Muscle layer of colon (tissue), 2 donors: ENCODE measurements at regions not wholly inside any gene's neighbourhood (a gene's known extent, or its start where the extent isn't known, plus 50 kb on each side); places are given as distances from the start of the nearest gene placed in this dataset.

Experiments
- H3K27ac ChIP-seq: one replicate; pipeline ENCODE4 v1.7.0; 2013; ENCODE audit warnings: low read depth, mild to moderate bottlenecking, low read length, moderate library complexity
- H3K27me3 ChIP-seq, 2 donors: one replicate each; pipeline ENCODE4 v1.7.0; 2013; ENCODE audit warnings: low read length in 2 of 2, mild to moderate bottlenecking in 2 of 2; ENCODE audit not compliant: insufficient read depth in 2 of 2, control insufficient read depth in 1 of 2
- H3K36me3 ChIP-seq: one replicate; pipeline ENCODE4 v1.7.0; 2013; ENCODE audit warnings: mild to moderate bottlenecking, low read length; ENCODE audit not compliant: insufficient read depth
- H3K4me1 ChIP-seq: one replicate; pipeline ENCODE4 v1.7.0; 2013; ENCODE audit warnings: mild to moderate bottlenecking, low read length; ENCODE audit not compliant: insufficient read depth
- H3K4me3 ChIP-seq, 2 donors: one replicate each; pipeline ENCODE4 v1.7.0; 2013; ENCODE audit warnings: low read length in 2 of 2, low read depth in 1 of 2, mild to moderate bottlenecking in 1 of 2, moderate library complexity in 1 of 2
- H3K9ac ChIP-seq: one replicate; pipeline ENCODE4 v1.7.0; 2013; ENCODE audit warnings: low read length
- H3K9me3 ChIP-seq: one replicate; pipeline ENCODE4 v1.7.0; 2013; ENCODE audit warnings: mild to moderate bottlenecking, low read length
- donor health status: abdominal sarcoma.
- donor health status: Adenocarcinoma of cecum.

DNA sequence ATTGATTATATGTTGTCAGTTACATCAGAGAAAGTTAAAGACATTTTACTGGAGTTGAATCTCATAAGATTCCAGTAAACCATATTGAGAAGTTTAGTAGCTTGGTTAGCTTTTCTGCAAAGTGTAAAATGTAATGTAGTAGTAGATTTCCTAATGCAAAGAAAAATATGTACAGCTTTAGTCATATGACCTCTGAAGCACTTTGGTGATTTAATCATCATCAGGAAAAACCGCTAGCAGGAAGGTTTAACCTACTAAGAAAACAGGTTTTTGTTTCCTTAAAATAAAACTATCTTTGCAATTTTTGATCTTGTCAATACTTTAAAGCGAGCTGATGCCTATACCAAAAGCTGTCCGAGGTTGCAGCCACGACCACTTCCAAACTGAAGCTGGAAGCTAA lies 364.6 kb upstream of the ZNF385D start:
- Histone ChIP-seq H3K4me3 (no peak overlapping the region), H3K27me3 (no peaks in the 10 kb centered on the region), H3K4me1 (no peaks in the 10 kb centered on the region), H3K9ac (no peak overlapping the region), H3K27ac (no peak overlapping the region), H3K36me3 (no peaks in the 10 kb centered on the region), H3K9me3 (no peaks in the 10 kb centered on the region)

DNA sequence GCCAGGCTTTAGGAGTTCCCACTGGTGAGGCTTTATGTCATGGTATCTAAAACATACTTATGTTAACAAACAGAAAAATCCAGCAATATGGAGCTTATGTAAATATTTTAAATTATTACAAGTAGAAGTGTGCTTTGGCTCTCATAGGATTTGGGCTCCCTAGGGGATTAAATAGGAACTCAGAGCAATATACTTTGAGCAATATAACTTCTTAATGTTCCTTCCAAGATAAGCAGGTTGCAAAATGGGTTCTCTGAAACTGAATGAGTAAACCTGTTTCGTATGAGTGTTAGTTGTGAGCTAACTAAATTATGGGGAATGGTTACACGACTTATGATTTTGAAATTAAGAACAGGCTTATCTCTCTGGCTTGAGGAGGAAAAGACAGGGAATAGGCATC lies 366.1 kb upstream of the ZNF385D start:
- no peaks in the 10 kb centered on the region for H3K27me3 ChIP-seq
- no peak overlapping the region for H3K9ac ChIP-seq
- H3K27ac ChIP-seq = no peak overlapping the region
- no peaks in the 10 kb centered on the region for H3K4me1 ChIP-seq
- H3K36me3 ChIP-seq = no peaks in the 10 kb centered on the region
- no peaks in the 10 kb centered on the region for H3K9me3 ChIP-seq
- no peak overlapping the region for H3K4me3 ChIP-seq

DNA sequence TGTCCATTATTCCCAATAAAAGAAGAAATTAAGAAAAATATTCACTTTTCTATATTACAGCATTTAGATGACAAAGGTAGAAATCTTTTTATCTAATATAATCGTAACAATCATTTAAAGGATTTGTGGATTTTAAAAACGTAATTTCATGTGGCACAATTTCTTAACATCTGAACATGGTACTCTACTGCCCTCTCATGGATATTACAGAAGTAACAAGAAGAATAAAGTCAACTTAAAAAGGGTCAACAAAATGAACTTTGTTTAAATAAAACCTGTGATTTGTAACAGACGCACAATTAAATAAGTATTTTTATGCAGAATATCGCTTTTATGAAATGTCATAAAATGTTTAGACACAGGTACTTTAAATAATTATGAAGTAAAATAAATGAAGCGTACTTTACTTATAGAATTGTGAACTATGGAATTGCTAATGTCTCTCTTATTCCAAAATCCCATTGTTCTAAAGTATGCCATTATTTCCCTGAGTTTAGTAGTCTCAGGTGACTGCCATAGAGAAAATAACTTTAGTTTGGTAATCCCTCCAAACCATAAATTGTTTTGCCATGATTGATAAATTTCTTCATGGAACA lies 366.8 kb upstream of the ZNF385D start:
- H3K27ac ChIP-seq = no peak overlapping the region
- H3K4me1 ChIP-seq = no peaks in the 10 kb centered on the region
- H3K27me3 ChIP-seq = no peaks in the 10 kb centered on the region
- no peaks in the 10 kb centered on the region for H3K36me3 ChIP-seq
- H3K4me3 ChIP-seq = no peak overlapping the region
- H3K9me3 ChIP-seq = no peaks in the 10 kb centered on the region
- no peak overlapping the region for H3K9ac ChIP-seq

- no peaks in the 10 kb centered on the region for H3K27me3 ChIP-seq
- H3K27ac ChIP-seq = no peak overlapping the region
- no peaks in the 10 kb centered on the region for H3K36me3 ChIP-seq
- no peaks in the 10 kb centered on the region for H3K4me1 ChIP-seq
- no peak overlapping the region for H3K9ac ChIP-seq
- no peaks in the 10 kb centered on the region for H3K9me3 ChIP-seq
- H3K4me3 ChIP-seq = no peak overlapping the region
Measured at GRCh38 chr3:22118542-22118941, 367.5 kb upstream of the ZNF385D start.

GRCh38 chr3:22121068-22121701 lies 370.2 kb upstream of the ZNF385D start:
- Histone ChIP-seq H3K36me3 (no peaks in the 10 kb centered on the region), H3K9ac (no peak overlapping the region), H3K27me3 (no peaks in the 10 kb centered on the region), H3K9me3 (no peaks in the 10 kb centered on the region), H3K27ac (no peak overlapping the region), H3K4me3 (no peak overlapping the region), H3K4me1 (no peaks in the 10 kb centered on the region)

GRCh38 chr3:22122567-22122966 lies 371.6 kb upstream of the ZNF385D start:
- Histone ChIP-seq H3K4me1 (no peaks in the 10 kb centered on the region), H3K36me3 (no peaks in the 10 kb centered on the region), H3K9ac (no peak overlapping the region), H3K4me3 (no peak overlapping the region), H3K9me3 (no peaks in the 10 kb centered on the region), H3K27ac (no peak overlapping the region), H3K27me3 (no peaks in the 10 kb centered on the region)

GRCh38 chr3:22129101-22129500 lies 378.1 kb upstream of the ZNF385D start:
- no peaks in the 10 kb centered on the region for H3K36me3 ChIP-seq
- H3K27me3 ChIP-seq = no peaks in the 10 kb centered on the region
- H3K9me3 ChIP-seq = no peaks in the 10 kb centered on the region
- H3K4me1 ChIP-seq = no peaks in the 10 kb centered on the region
- no peak overlapping the region for H3K27ac ChIP-seq
- no peak overlapping the region for H3K9ac ChIP-seq
- no peak overlapping the region for H3K4me3 ChIP-seq

- no peaks in the 10 kb centered on the region for H3K27me3 ChIP-seq
- H3K36me3 ChIP-seq = no peaks in the 10 kb centered on the region
- no peaks in the 10 kb centered on the region for H3K4me1 ChIP-seq
- no peaks in the 10 kb centered on the region for H3K9me3 ChIP-seq
- H3K27ac ChIP-seq = no peak overlapping the region
- H3K9ac ChIP-seq = no peak overlapping the region
- no peak overlapping the region for H3K4me3 ChIP-seq
Measured at GRCh38 chr3:22141769-22142168, 390.8 kb upstream of the ZNF385D start.

- Histone ChIP-seq H3K9me3 (no peaks in the 10 kb centered on the region), H3K36me3 (no peaks in the 10 kb centered on the region), H3K9ac (no peak overlapping the region), H3K4me1 (no peaks in the 10 kb centered on the region), H3K27ac (no peak overlapping the region), H3K4me3 (no peak overlapping the region), H3K27me3 (no peaks in the 10 kb centered on the region)
Measured at GRCh38 chr3:22147161-22147560, 396.2 kb upstream of the ZNF385D start.

- H3K9ac ChIP-seq = no peak overlapping the region
- H3K4me1 ChIP-seq = no peaks in the 10 kb centered on the region
- no peak overlapping the region for H3K4me3 ChIP-seq
- no peak overlapping the region for H3K27ac ChIP-seq
- no peaks in the 10 kb centered on the region for H3K27me3 ChIP-seq
- H3K9me3 ChIP-seq = no peaks in the 10 kb centered on the region
- no peaks in the 10 kb centered on the region for H3K36me3 ChIP-seq
Measured at GRCh38 chr3:22156868-22157267, 405.9 kb upstream of the ZNF385D start.

DNA sequence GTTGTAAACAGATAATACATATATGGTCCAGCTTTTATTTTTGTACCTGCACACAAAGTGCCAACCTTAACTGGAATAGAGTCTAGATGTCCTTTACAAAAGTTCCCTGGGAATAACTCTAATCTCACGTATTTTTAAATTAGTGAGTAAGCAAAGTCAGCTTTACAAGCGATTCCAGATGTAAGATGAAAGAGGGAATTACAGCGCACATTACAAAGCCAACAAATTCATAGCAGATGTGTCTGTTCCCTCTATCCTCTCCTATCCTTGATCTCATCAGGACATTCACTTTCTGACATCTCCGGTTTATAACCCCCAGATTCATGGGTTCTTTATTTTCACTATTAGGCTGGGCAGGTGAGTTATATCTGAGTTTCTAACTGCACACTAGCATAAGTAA lies 406.8 kb upstream of the ZNF385D start:
- Histone ChIP-seq H3K9me3 (no peaks in the 10 kb centered on the region), H3K36me3 (no peaks in the 10 kb centered on the region), H3K27me3 (no peaks in the 10 kb centered on the region), H3K4me3 (no peak overlapping the region), H3K4me1 (no peaks in the 10 kb centered on the region), H3K27ac (no peak overlapping the region), H3K9ac (no peak overlapping the region)

DNA sequence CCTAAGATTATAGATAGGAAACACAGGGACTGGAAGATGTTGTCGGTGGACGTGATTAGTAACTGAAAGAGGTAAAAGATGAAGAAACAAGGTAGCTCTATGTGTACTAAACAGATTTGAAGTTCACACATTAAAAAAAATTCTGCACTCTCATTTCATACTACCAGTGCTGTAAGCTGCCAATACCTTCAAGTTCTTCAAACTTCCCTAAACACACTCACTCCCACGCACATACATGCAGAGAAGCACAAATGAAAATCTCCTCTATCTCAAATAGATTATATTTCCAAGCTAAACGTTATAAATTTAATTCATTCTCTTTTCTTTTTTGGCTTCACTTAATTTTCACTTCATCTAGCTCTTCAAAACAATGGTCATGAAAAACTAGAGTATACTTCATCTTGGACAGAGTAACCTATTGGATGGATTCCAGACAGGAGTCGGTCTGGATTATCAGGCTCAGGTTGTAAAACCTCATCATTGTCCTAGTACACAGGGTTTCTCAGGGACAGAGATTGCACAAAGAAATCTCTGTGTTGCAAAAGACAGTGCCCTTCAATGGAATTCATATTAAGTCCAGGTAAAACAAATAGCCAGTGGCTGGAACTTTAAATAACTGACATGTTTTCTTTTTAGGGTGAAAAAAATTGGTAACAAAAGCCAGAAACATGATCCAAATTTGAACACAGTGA lies 408.1 kb upstream of the ZNF385D start:
- H3K9me3 ChIP-seq = no peaks in the 10 kb centered on the region
- no peak overlapping the region for H3K9ac ChIP-seq
- H3K27ac ChIP-seq = no peak overlapping the region
- H3K36me3 ChIP-seq = no peaks in the 10 kb centered on the region
- H3K4me3 ChIP-seq = no peak overlapping the region
- H3K4me1 ChIP-seq = no peaks in the 10 kb centered on the region
- H3K27me3 ChIP-seq = no peaks in the 10 kb centered on the region
